B cell (primary cell): ENCODE measurements at regions not wholly inside any gene's neighbourhood (a gene's known extent, or its start where the extent isn't known, plus 50 kb on each side); places are given as distances from the start of the nearest gene placed in this dataset.

Source experiments
- ATAC-seq: fragments of 200-7000 bp; cut with Tn5 transposase; one replicate; pipeline ENCODE4 v1.10.0; 2021; ENCODE audit warnings: low read depth, mild to moderate bottlenecking, moderate number of reproducible peaks, moderate library complexity
- CTCF ChIA-PET: fragments of 350-600 bp; sonication (Branson Sonifier 250); formaldehyde crosslinking; loops from one replicate; lab custom pipeline; 2021; ENCODE audit warnings: antibody characterized with exemption, inconsistent platforms; lab: Charles Lee
- POLR2A ChIA-PET: fragments of 350-600 bp; sonication (Branson Sonifier 250); formaldehyde crosslinking; loops from one replicate; lab custom pipeline; 2021; ENCODE audit warnings: antibody characterized with exemption; lab: Charles Lee
- DNase-seq: peaks from one replicate; pipeline ENCODE4 v3.0.0; 2013
- H2AFZ ChIP-seq: 2 replicates; pipeline ENCODE4 v1.6.1; 2012; ENCODE audit warnings: mild to moderate bottlenecking, low read depth, low read length; ENCODE audit not compliant: insufficient read depth, poor library complexity, severe bottlenecking
- H3K27ac ChIP-seq, 2 donors: 1 replicate in 1 of 2; 2 replicates in 1 of 2; pipeline ENCODE4 v1.5.1; 2012 to 2013; ENCODE audit warnings: low read length in 2 of 2, mild to moderate bottlenecking in 2 of 2, moderate library complexity in 1 of 2
- H3K27me3 ChIP-seq, 4 experiments: fragments of 200-600 bp in 1 of 4; sonication (generic) in 1 of 4; replicated peaks in 1 of 4; 1 replicate in 2 of 4; 2 replicates in 2 of 4; pipeline versions ENCODE4 v1.6.1 to v1.7.0; 2013 to 2016; ENCODE audit warnings: low read length in 3 of 4, mild to moderate bottlenecking in 2 of 4, mixed read lengths in 1 of 4, moderate library complexity in 1 of 4; ENCODE audit not compliant: insufficient read depth in 4 of 4, control insufficient read depth in 3 of 4; ENCODE audit errors: control extremely low read depth in 1 of 4
- H3K36me3 ChIP-seq, 2 experiments: replicated peaks in 1 of 2; 1 replicate in 1 of 2; 2 replicates in 1 of 2; pipeline versions ENCODE4 v1.6.1 to v1.7.1; 2013; ENCODE audit warnings: low read length in 1 of 2; ENCODE audit not compliant: insufficient read depth in 2 of 2, control insufficient read depth in 1 of 2; ENCODE audit errors: control extremely low read depth in 1 of 2, extremely low read depth in 1 of 2
- H3K4me1 ChIP-seq, 2 donors: fragments of 200-600 bp in 1 of 2; sonication (generic) in 1 of 2; 1 replicate in 1 of 2; 2 replicates in 1 of 2; pipeline versions ENCODE4 v1.5.1 to v1.6.1; 2013 to 2017; ENCODE audit warnings: low read length in 2 of 2; ENCODE audit not compliant: control insufficient read depth in 2 of 2, insufficient read depth in 2 of 2
- H3K4me2 ChIP-seq: replicated peaks from 2 replicates; pipeline ENCODE3; 2012; ENCODE audit warnings: mild to moderate bottlenecking, low read depth, low read length; ENCODE audit not compliant: poor library complexity, severe bottlenecking
- H3K4me3 ChIP-seq, 5 experiments: fragments of 200-600 bp in 1 of 5; sonication (generic) in 1 of 5; 1 replicate in 3 of 5; 2 replicates in 2 of 5; pipeline versions ENCODE4 v1.5.1 to v1.7.0; 2011 to 2016; ENCODE audit warnings: low read length in 4 of 5, mild to moderate bottlenecking in 4 of 5, low read depth in 2 of 5, control low read depth in 1 of 5, moderate library complexity in 1 of 5; ENCODE audit not compliant: insufficient read depth in 1 of 5; ENCODE audit errors: control extremely low read depth in 1 of 5, extremely low read depth in 1 of 5
- H3K79me2 ChIP-seq: fragments of 200-600 bp; sonication (generic); one replicate; pipeline ENCODE4 v1.6.0; 2016; ENCODE audit warnings: low read length; ENCODE audit not compliant: control insufficient read depth, insufficient read depth
- H3K9ac ChIP-seq: fragments of 200-600 bp; sonication (generic); 2 replicates; pipeline ENCODE4 v1.6.1; 2017; ENCODE audit warnings: mild to moderate bottlenecking, low read length, moderate library complexity
- H3K9me3 ChIP-seq, 3 donors: one replicate each; pipeline versions ENCODE4 v1.6.1 to v1.7.1; 2013; ENCODE audit warnings: low read length in 2 of 3; ENCODE audit not compliant: control insufficient read depth in 2 of 3, insufficient read depth in 1 of 3; ENCODE audit errors: control extremely low read depth in 1 of 3
- H4K20me1 ChIP-seq: 2 replicates; pipeline ENCODE4 v1.6.0; 2012; ENCODE audit warnings: mild to moderate bottlenecking, low read length; ENCODE audit not compliant: insufficient read depth, control insufficient read depth, poor library complexity, severe bottlenecking
- H3K27ac Mint-ChIP-seq: one replicate; pipeline ENCODE4 v1.8.0; 2021; ENCODE audit warnings: mixed read lengths
- H3K27me3 Mint-ChIP-seq: one replicate; pipeline ENCODE4 v1.8.0; 2021; ENCODE audit warnings: mixed read lengths
- H3K4me1 Mint-ChIP-seq: one replicate; pipeline ENCODE4 v1.8.0; 2021; ENCODE audit warnings: mixed read lengths
- H3K4me3 Mint-ChIP-seq: one replicate; pipeline ENCODE4 v1.8.0; 2021; ENCODE audit warnings: mixed read lengths
- H3K9me3 Mint-ChIP-seq: one replicate; pipeline ENCODE4 v1.8.0; 2022; ENCODE audit warnings: mixed read lengths; ENCODE audit not compliant: insufficient read depth
- EZH2 ChIP-seq: IDR thresholded peaks from 2 replicates; pipeline ENCODE4 v1.6.1; 2012; ENCODE audit warnings: borderline replicate concordance, low read depth, mild to moderate bottlenecking, moderate library complexity, low read length; ENCODE audit not compliant: insufficient read depth, poor library complexity, severe bottlenecking
- whole genome bisulfite sequencing: methylation state at CpG from one replicate; pipeline ENCODE4 v1.1.5; 2013; ENCODE audit warnings: missing lambda C conversion rate; ENCODE audit not compliant: insufficient coverage; 5-methylcytosine and 5-hydroxymethylcytosine counted together
- intact Hi-C: fragments of 100-400 bp; cut with micrococcal nuclease; formaldehyde crosslinking; loops from one replicate; pipeline ENCODE4 v1.10.0; 2022
- TF ChIP-seq, protein P1 (sequence below): fragments of 200-600 bp; IDR thresholded peaks from one replicate; pipeline ENCODE4 v1.8.0; 2022; ENCODE audit warnings: antibody characterized with exemption, mild to moderate bottlenecking

DNA sequence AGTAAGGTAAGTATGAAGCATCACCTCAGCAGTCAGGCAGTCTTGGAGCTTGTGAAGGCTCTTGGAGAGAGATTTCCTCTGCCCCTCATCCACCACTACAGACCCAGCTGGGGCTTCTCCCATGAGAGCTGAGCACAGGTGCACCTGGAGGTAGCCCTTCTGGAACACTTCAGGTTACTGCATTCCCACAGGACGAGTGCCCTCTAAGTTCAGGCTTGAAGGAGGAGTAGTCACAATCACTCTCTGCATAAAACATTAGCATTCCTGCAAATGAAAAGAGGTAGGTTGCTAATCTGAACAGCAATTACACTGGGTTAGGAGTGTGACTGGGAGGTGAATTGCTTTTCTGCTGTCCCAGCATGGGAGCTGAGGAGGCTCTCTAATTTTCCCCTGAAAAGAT lies 308.8 kb downstream of the TEX13C start:
- Histone ChIP-seq H3K36me3 (no peaks in the 10 kb centered on the region), H4K20me1 (no peaks in the 10 kb centered on the region), H3K4me1 (no peaks in the 10 kb centered on the region), H3K9ac (no peak overlapping the region), H3K4me3 (no peak overlapping the region), H3K27ac (no peak overlapping the region), H2AFZ (no peak overlapping the region), H3K27me3 (no peaks in the 10 kb centered on the region), H3K9me3 (no peaks in the 10 kb centered on the region), H3K4me2 (no peak overlapping the region), H3K79me2 (no peaks in the 10 kb centered on the region)
- ATAC-seq (no peak), DNase-seq (no peak)
- TF ChIP-seq, protein P1, sequence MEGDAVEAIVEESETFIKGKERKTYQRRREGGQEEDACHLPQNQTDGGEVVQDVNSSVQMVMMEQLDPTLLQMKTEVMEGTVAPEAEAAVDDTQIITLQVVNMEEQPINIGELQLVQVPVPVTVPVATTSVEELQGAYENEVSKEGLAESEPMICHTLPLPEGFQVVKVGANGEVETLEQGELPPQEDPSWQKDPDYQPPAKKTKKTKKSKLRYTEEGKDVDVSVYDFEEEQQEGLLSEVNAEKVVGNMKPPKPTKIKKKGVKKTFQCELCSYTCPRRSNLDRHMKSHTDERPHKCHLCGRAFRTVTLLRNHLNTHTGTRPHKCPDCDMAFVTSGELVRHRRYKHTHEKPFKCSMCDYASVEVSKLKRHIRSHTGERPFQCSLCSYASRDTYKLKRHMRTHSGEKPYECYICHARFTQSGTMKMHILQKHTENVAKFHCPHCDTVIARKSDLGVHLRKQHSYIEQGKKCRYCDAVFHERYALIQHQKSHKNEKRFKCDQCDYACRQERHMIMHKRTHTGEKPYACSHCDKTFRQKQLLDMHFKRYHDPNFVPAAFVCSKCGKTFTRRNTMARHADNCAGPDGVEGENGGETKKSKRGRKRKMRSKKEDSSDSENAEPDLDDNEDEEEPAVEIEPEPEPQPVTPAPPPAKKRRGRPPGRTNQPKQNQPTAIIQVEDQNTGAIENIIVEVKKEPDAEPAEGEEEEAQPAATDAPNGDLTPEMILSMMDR, result no peak
- no peak for TF ChIP-seq EZH2
- no CpG with 5 or more reads among the region's 1 CpG for WGBS
- ChIA-PET POLR2A (no interaction called here), CTCF (no interaction called here)
- H3K27me3 Mint-ChIP-seq, result no peaks in the 10 kb centered on the region
- H3K9me3 Mint-ChIP-seq, result no peaks in the 10 kb centered on the region
- H3K27ac Mint-ChIP-seq, result no peak overlapping the region
- H3K4me3 Mint-ChIP-seq, result no peak overlapping the region
- intact Hi-C loops, result no loop called here
- no peaks in the 10 kb centered on the region for H3K4me1 Mint-ChIP-seq

DNA sequence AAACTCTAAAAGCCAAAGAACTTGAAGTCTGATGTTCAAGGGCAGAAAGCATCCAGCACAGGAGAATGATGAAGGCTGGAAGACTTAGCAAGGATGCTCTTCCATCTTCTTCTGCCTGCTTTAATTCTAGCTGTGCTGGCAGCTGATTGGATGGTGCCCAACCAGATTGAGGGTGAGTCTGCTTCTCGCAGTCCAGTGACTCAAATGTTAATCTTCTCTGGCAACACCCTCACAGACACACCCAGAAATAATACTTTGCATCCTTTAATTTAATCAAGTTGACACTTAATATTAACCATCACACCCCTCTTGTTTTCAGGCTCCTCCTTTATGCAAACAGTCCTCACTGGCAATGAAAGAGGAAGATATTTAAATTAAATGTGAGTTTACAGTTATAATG lies 321.7 kb downstream of the TEX13C start:
- no peak overlapping the region for H3K4me3 ChIP-seq
- DNase-seq, result no peak
- ChIA-PET POLR2A (no interaction called here), CTCF (no interaction called here)
- H3K4me3 Mint-ChIP-seq, result no peak overlapping the region
- 100% methylated on average over 1 of the region's 1 CpG for WGBS
- H3K9ac ChIP-seq, result no peak overlapping the region
- no peaks in the 10 kb centered on the region for H3K36me3 ChIP-seq
- no peak overlapping the region for H2AFZ ChIP-seq
- H3K27me3 ChIP-seq, result no peaks in the 10 kb centered on the region
- no peak for ATAC-seq
- no peaks in the 10 kb centered on the region for H3K4me1 ChIP-seq
- H3K9me3 ChIP-seq, result no peaks in the 10 kb centered on the region
- TF ChIP-seq, protein P1, result no peak
- TF ChIP-seq EZH2, result no peak
- no peak overlapping the region for H3K27ac Mint-ChIP-seq
- intact Hi-C loops, result no loop called here
- no peaks in the 10 kb centered on the region for H4K20me1 ChIP-seq
- H3K4me1 Mint-ChIP-seq, result no peaks in the 10 kb centered on the region
- no peaks in the 10 kb centered on the region for H3K27me3 Mint-ChIP-seq
- no peak overlapping the region for H3K4me2 ChIP-seq
- no peak overlapping the region for H3K27ac ChIP-seq
- no peaks in the 10 kb centered on the region for H3K9me3 Mint-ChIP-seq
- no peaks in the 10 kb centered on the region for H3K79me2 ChIP-seq
